ENCODE measurements at regions not wholly inside any gene's neighbourhood (a gene's known extent, or its start where the extent isn't known, plus 50 kb on each side); places are given as distances from the start of the nearest gene placed in this dataset.

DNA sequence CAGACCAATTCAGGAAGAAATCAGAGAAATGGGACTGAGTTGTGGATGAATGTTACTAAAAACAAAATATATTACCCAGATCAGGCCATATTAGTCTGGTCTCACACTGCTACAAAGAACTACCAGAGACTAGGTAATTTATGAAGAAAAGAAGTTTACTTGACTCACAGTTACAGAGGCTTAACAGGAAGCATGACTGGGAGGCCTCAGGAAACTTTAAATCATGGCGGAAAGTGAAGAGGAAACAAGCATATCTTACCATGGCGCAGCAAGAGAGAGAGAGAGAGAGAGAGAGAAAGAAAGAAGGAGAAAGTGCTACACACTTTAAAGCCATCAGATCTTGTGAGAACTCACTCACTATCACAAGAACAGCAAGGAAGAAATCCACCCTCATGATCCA, 636.8 kb upstream of the GRM3 start:
- TF ChIP-seq EZH2 (IDR thresholded peaks at IDR 0.05) (no peak), POLR2AphosphoS5 (IDR thresholded peaks at IDR 0.05; ENCODE audit: borderline replicate concordance, low read depth, low read length) (no peak), FOXP2 (optimal IDR thresholded peaks at IDR 0.05; ENCODE audit: control extremely low read depth, extremely low read length, insufficient read depth) (no peak)

All from SK-N-MC (cell line).